Endothelial cell of umbilical vein (primary cell): ENCODE measurements at regions not wholly inside any gene's neighbourhood (a gene's known extent, or its start where the extent isn't known, plus 50 kb on each side); places are given as distances from the start of the nearest gene placed in this dataset.

Source experiments
- BruUV-seq: library from RNA; stranded (reverse); fragments of 400-500 nt; replicated peaks from 2 replicates; lab custom pipeline; 2021; lab: Mats Ljungman, UMichigan
- CTCF ChIA-PET: fragments of 300-600, 350-600 bp; sonication (Branson Sonifier 250); formaldehyde crosslinking; loops from one replicate; lab custom pipeline; 2021; ENCODE audit warnings: antibody characterized with exemption, inconsistent platforms; lab: Charles Lee
- POLR2A ChIA-PET: fragments of 300-600, 350-600 bp; sonication (Branson Sonifier 250); formaldehyde crosslinking; loops from one replicate; lab custom pipeline; 2021; ENCODE audit warnings: antibody characterized with exemption, inconsistent platforms; lab: Charles Lee
- DNase-seq: peaks from one replicate; pipeline ENCODE4 v3.0.0-alpha.2; 2011; ENCODE audit warnings: low read depth, low spot score
- FAIRE-seq: peaks from 2 replicates; lab custom pipeline; 2011; peaks lifted over from hg19 to GRCh38; lab: Jason Lieb, UNC
- H2AFZ ChIP-seq: 2 replicates; pipeline ENCODE4 v1.6.0; 2012; ENCODE audit warnings: low read depth, low read length, control low read depth, inconsistent platforms
- H3K27ac ChIP-seq: 2 replicates; pipeline ENCODE4 v1.5.1; 2011; ENCODE audit warnings: low read depth, mild to moderate bottlenecking, control low read depth, low read length, moderate library complexity; ENCODE audit not compliant: insufficient read depth
- H3K27me3 ChIP-seq, 2 experiments: 2 replicates each; pipeline versions ENCODE4 v1.6.0 to v1.6.1; 2011; ENCODE audit warnings: low read length in 2 of 2, mixed read lengths in 1 of 2; ENCODE audit not compliant: control insufficient read depth in 2 of 2, insufficient read depth in 2 of 2
- H3K36me3 ChIP-seq, 2 experiments: 2 replicates in 1 of 2; 3 replicates in 1 of 2; pipeline ENCODE4 v1.5.1; 2011; ENCODE audit warnings: low read length in 2 of 2, mild to moderate bottlenecking in 1 of 2, moderate library complexity in 1 of 2; ENCODE audit not compliant: control insufficient read depth in 2 of 2, insufficient read depth in 2 of 2; ENCODE audit errors: extremely low read depth in 1 of 2
- H3K4me1 ChIP-seq: 3 replicates; pipeline ENCODE4 v1.5.1; 2011; ENCODE audit warnings: mild to moderate bottlenecking, low read length; ENCODE audit not compliant: control insufficient read depth, insufficient read depth; ENCODE audit errors: extremely low read depth
- H3K4me2 ChIP-seq: 2 replicates; pipeline ENCODE4 v1.6.1; 2011; ENCODE audit warnings: low read length, control low read depth, mixed read lengths; ENCODE audit not compliant: insufficient read depth
- H3K4me3 ChIP-seq, 3 experiments: fragments of 200-600 bp in 1 of 3; sonication (generic), shearing (Covaris generic) in 1 of 3; replicated peaks in 1 of 3; 2 replicates each; pipeline ENCODE4 v1.5.1; 2011 to 2016; ENCODE audit warnings: control low read depth in 3 of 3, low read length in 3 of 3, mild to moderate bottlenecking in 2 of 3, inconsistent platforms in 1 of 3, low read depth in 1 of 3, moderate library complexity in 1 of 3; ENCODE audit not compliant: insufficient read depth in 1 of 3
- H3K79me2 ChIP-seq: 2 replicates; pipeline ENCODE4 v1.6.0; 2012; ENCODE audit warnings: low read length, inconsistent platforms; ENCODE audit not compliant: control insufficient read depth, insufficient read depth
- H3K9ac ChIP-seq: replicated peaks from 2 replicates; pipeline ENCODE3; 2011; ENCODE audit warnings: low read length, control low read depth; ENCODE audit not compliant: insufficient read depth; ENCODE audit errors: extremely low read depth
- H3K9me1 ChIP-seq: replicated peaks from 3 replicates; pipeline ENCODE4 v1.6.0; 2011; ENCODE audit warnings: mild to moderate bottlenecking, low read length; ENCODE audit not compliant: control insufficient read depth, insufficient read depth; ENCODE audit errors: extremely low read depth
- H3K9me3 ChIP-seq: replicated peaks from 2 replicates; pipeline ENCODE4 v1.5.1; 2012; ENCODE audit warnings: low read length, inconsistent platforms; ENCODE audit not compliant: control insufficient read depth, insufficient read depth
- H4K20me1 ChIP-seq: replicated peaks from 2 replicates; pipeline ENCODE3; 2011; ENCODE audit warnings: mild to moderate bottlenecking, low read length; ENCODE audit not compliant: control insufficient read depth, insufficient read depth; ENCODE audit errors: extremely low read depth
- CTCF ChIP-seq, 2 donors: IDR thresholded peaks; 1 replicate in 1 of 2; 2 replicates in 1 of 2; pipeline ENCODE4 v1.5.1; 2011; ENCODE audit warnings: low read length in 2 of 2, mild to moderate bottlenecking in 2 of 2, moderate library complexity in 2 of 2, control low read depth in 1 of 2, inconsistent platforms in 1 of 2, low read depth in 1 of 2; ENCODE audit not compliant: insufficient read depth in 1 of 2; ENCODE audit errors: extremely low read depth in 1 of 2
- EZH2 ChIP-seq: IDR thresholded peaks from 2 replicates; pipeline ENCODE4 v1.6.1; 2012; ENCODE audit warnings: borderline replicate concordance, low read depth, mild to moderate bottlenecking, moderate library complexity, low read length, inconsistent platforms; ENCODE audit not compliant: severe bottlenecking
- FOS ChIP-seq: IDR thresholded peaks from 2 replicates; pipeline ENCODE4 v1.6.1; 2011; ENCODE audit warnings: mild to moderate bottlenecking, low read length, moderate library complexity, borderline replicate concordance; ENCODE audit not compliant: insufficient read depth
- GATA2 ChIP-seq: IDR thresholded peaks from 2 replicates; pipeline ENCODE4 v1.7.0; 2011; ENCODE audit warnings: low read depth, mild to moderate bottlenecking, moderate library complexity, mixed read lengths, low read length; ENCODE audit not compliant: insufficient read length, insufficient read depth
- JUN ChIP-seq: IDR thresholded peaks from 2 replicates; pipeline ENCODE4 v1.6.1; 2011; ENCODE audit warnings: borderline replicate concordance, low read depth; ENCODE audit not compliant: insufficient read length, insufficient read depth
- MAX ChIP-seq: IDR thresholded peaks from 2 replicates; pipeline ENCODE4 v1.6.1; 2011; ENCODE audit not compliant: insufficient read depth, insufficient read length
- MYC ChIP-seq: IDR thresholded peaks from one replicate; pipeline ENCODE4 v1.6.1; 2011; ENCODE audit warnings: mild to moderate bottlenecking, low read depth, low read length
- POLR2A ChIP-seq: IDR thresholded peaks from 2 replicates; pipeline ENCODE4 v1.6.1; 2012; ENCODE audit warnings: low read depth, mild to moderate bottlenecking, control low read depth, low read length
- POLR2AphosphoS5 ChIP-seq: IDR thresholded peaks from 2 replicates; pipeline ENCODE4 v1.6.1; 2012; ENCODE audit warnings: low read depth, mild to moderate bottlenecking, control low read depth, low read length, moderate library complexity; ENCODE audit not compliant: insufficient read depth
- dilution Hi-C: fragments of 300-500 bp; cut with MboI; formaldehyde crosslinking; loops from one replicate; pipeline ENCODE4 v1.15.0; 2019; ENCODE audit warnings: low sequenced_read_pairs; ENCODE audit not compliant: extremely low pct_ligation_motif_present
- intact Hi-C: fragments of 100-400 bp; cut with micrococcal nuclease; formaldehyde crosslinking; loops from one replicate; pipeline ENCODE4 v1.10.0; 2022

GRCh38 chr9:117886616-117887015, 182.4 kb downstream of the TLR4 start:
- ChIA-PET POLR2A (no interaction called here), CTCF (interaction anchor here (0.7 kb wide), 1 partner anchor 11 kb away, joined by 3 read pairs; no protein-coding TSS in a partner anchor)
- TF ChIP-seq MAX = no peak
- TF ChIP-seq POLR2AphosphoS5 = no peak
- no peak for TF ChIP-seq JUN
- TF ChIP-seq GATA2 = no peak
- no peak for TF ChIP-seq EZH2
- no peak for TF ChIP-seq POLR2A
- no peak for TF ChIP-seq MYC
- TF ChIP-seq CTCF (IDR thresholded peaks at IDR 0.05; ENCODE audit: extremely low read depth in 1 of 2, insufficient read depth in 1 of 2, low read depth in 1 of 2, low read length in 2 of 2) = no peak
- TF ChIP-seq FOS = no peak
- Histone ChIP-seq H3K27me3 (no peaks in the 10 kb centered on the region), H3K9me1 (no peaks in the 10 kb centered on the region), H3K27ac (no peak overlapping the region), H3K4me3 (no peak overlapping the region), H3K9ac (no peak overlapping the region), H3K36me3 (no peaks in the 10 kb centered on the region), H3K4me1 (no peaks in the 10 kb centered on the region), H3K9me3 (no peaks in the 10 kb centered on the region), H4K20me1 (no peaks in the 10 kb centered on the region), H2AFZ (no peak overlapping the region), H3K4me2 (no peak overlapping the region), H3K79me2 (no peaks in the 10 kb centered on the region)
- DNase-seq = no peak
- dilution Hi-C loops = no loop called here
- intact Hi-C loops = no loop called here
- no TSS peak for BruUV-seq
- no peak for FAIRE-seq
